ENCODE measurements at regions not wholly inside any gene's neighbourhood (a gene's known extent, or its start where the extent isn't known, plus 50 kb on each side); places are given as distances from the start of the nearest gene placed in this dataset.

DNA sequence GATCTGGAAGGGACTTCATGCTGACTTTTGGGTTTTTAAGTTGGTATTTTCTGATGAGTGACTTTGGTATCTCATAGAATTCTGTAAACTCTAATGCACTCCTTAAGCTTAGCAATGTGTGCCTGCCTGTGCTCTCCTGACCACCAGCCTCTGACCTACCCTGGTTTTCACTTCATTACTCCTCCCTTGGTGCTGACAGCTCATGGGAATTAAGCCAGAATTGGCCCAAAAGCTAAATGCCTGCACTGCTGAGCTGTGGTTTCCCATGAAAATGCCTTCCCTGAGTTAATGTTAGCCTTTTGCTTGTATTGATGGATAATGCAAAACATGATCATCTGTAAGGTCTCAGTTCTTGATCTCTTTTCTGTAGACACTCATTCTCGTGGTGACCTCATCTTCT is 308.0 kb downstream of the DOCK8 start:
- H4K91ac ChIP-seq (ENCODE audit: insufficient read depth, low read depth, low read length): no peak overlapping the region
- no peak overlapping the region for H3K4me2 ChIP-seq (ENCODE audit: low read depth, low read length)
- ChIA-PET CTCF (no interaction called here), POLR2A (ENCODE audit: unreplicated experiment) (no interaction called here)
- no peak overlapping the region for H3K4me3 ChIP-seq (ENCODE audit: insufficient read depth, low read depth, low read length)
- no peaks in the 10 kb centered on the region for H3K4me1 ChIP-seq (ENCODE audit: control insufficient read depth, insufficient read depth, low read length)
- no peaks in the 10 kb centered on the region for H3K36me3 ChIP-seq (ENCODE audit: control insufficient read depth, insufficient read depth, low read length)
- no peak overlapping the region for H3K4ac ChIP-seq (ENCODE audit: low read depth, low read length)
- no peak overlapping the region for H3K9ac ChIP-seq (ENCODE audit: low read depth, low read length)
- no peak overlapping the region for H2BK20ac ChIP-seq (ENCODE audit: low read depth, low read length)
- no peak overlapping the region for H2BK120ac ChIP-seq (ENCODE audit: low read depth, low read length)
- ATAC-seq (ENCODE audit: low read depth) (no peak), DNase-seq (no peak)
- no peak overlapping the region for H3K56ac ChIP-seq (ENCODE audit: extremely low read depth, insufficient read depth, low read length)
- H3K23ac ChIP-seq (ENCODE audit: low read depth, low read length): no peak overlapping the region
- H2AFZ ChIP-seq (replicated peaks; ENCODE audit: low read length, poor library complexity): no peak overlapping the region
- no peak overlapping the region for H2BK5ac ChIP-seq (ENCODE audit: low read depth, low read length, poor library complexity, severe bottlenecking)
- in situ Hi-C loops (cut with MboI; ENCODE audit: low sequenced_read_pairs) (no loop called here), dilution Hi-C loops (cut with HindIII; ENCODE audit: low sequenced_read_pairs, unreplicated experiment) (no loop called here), intact Hi-C loops (cut with micrococcal nuclease) (no loop called here)
- no peaks in the 10 kb centered on the region for H3K9me1 ChIP-seq (ENCODE audit: insufficient read depth, low read length)
- no peaks in the 10 kb centered on the region for H3K27me3 ChIP-seq (ENCODE audit: control insufficient read depth, insufficient read depth, low read length)
- no peaks in the 10 kb centered on the region for H3K79me1 ChIP-seq (ENCODE audit: low read depth in 1 of 2, low read length in 2 of 2)
- TF ChIP-seq, protein P1, sequence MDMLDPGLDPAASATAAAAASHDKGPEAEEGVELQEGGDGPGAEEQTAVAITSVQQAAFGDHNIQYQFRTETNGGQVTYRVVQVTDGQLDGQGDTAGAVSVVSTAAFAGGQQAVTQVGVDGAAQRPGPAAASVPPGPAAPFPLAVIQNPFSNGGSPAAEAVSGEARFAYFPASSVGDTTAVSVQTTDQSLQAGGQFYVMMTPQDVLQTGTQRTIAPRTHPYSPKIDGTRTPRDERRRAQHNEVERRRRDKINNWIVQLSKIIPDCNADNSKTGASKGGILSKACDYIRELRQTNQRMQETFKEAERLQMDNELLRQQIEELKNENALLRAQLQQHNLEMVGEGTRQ (IDR thresholded peaks at IDR 0.05; ENCODE audit: low read depth, low read length): no peak
- TF ChIP-seq NFE2L2 (IDR thresholded peaks at IDR 0.05; ENCODE audit: low read depth, low read length) (no peak), MXI1 (IDR thresholded peaks at IDR 0.05; ENCODE audit: borderline replicate concordance, low read depth, low read length) (no peak), RFX5 (IDR thresholded peaks at IDR 0.05; ENCODE audit: low read depth, low read length) (no peak), SMC3 (IDR thresholded peaks at IDR 0.05; ENCODE audit: low read depth, low read length) (no peak), BHLHE40 (IDR thresholded peaks at IDR 0.05; ENCODE audit: low read depth, low read length) (no peak), FOS (IDR thresholded peaks at IDR 0.05; ENCODE audit: low read depth, low read length) (no peak), CEBPB (IDR thresholded peaks at IDR 0.05; ENCODE audit: low read depth, low read length) (no peak), RAD21 (IDR thresholded peaks at IDR 0.05; ENCODE audit: low read length) (no peak)
- TF ChIP-seq, protein P2, sequence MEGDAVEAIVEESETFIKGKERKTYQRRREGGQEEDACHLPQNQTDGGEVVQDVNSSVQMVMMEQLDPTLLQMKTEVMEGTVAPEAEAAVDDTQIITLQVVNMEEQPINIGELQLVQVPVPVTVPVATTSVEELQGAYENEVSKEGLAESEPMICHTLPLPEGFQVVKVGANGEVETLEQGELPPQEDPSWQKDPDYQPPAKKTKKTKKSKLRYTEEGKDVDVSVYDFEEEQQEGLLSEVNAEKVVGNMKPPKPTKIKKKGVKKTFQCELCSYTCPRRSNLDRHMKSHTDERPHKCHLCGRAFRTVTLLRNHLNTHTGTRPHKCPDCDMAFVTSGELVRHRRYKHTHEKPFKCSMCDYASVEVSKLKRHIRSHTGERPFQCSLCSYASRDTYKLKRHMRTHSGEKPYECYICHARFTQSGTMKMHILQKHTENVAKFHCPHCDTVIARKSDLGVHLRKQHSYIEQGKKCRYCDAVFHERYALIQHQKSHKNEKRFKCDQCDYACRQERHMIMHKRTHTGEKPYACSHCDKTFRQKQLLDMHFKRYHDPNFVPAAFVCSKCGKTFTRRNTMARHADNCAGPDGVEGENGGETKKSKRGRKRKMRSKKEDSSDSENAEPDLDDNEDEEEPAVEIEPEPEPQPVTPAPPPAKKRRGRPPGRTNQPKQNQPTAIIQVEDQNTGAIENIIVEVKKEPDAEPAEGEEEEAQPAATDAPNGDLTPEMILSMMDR (conservative IDR thresholded peaks at IDR 0.05; ENCODE audit: low read depth, low read length): no peak
- no CpG with 5 or more reads among the region's 1 CpG for WGBS, 2 experiments (ENCODE audit: extremely low coverage in 2 of 2, insufficient read length in 1 of 2)
- no peak overlapping the region for H4K8ac ChIP-seq (ENCODE audit: low read depth in 2 of 2, low read length in 2 of 2)
- H3K27ac ChIP-seq (ENCODE audit: insufficient read depth, low read length): no peak overlapping the region
- H3K18ac ChIP-seq (ENCODE audit: low read depth, low read length): no peak overlapping the region
- no peak overlapping the region for H3K14ac ChIP-seq (replicated peaks; ENCODE audit: low read depth, low read length)
- BruUV-seq (replicated peaks): no TSS peak
- H2AK5ac ChIP-seq (ENCODE audit: low read depth, low read length): no peak overlapping the region
- H2BK15ac ChIP-seq (ENCODE audit: low read depth, low read length): no peak overlapping the region
- H4K5ac ChIP-seq (ENCODE audit: low read depth, low read length): no peak overlapping the region
- no peaks in the 10 kb centered on the region for H3K9me3 ChIP-seq (ENCODE audit: control insufficient read depth, insufficient read depth, low read length)
- no peak overlapping the region for H2AK9ac ChIP-seq (replicated peaks; ENCODE audit: low read depth, low read length, poor library complexity)
- no peaks in the 10 kb centered on the region for H4K20me1 ChIP-seq (ENCODE audit: insufficient read depth, low read length)

Data from IMR-90 (cell line).